K562 (cell line): ENCODE measurements at regions not wholly inside any gene's neighbourhood (a gene's known extent, or its start where the extent isn't known, plus 50 kb on each side); places are given as distances from the start of the nearest gene placed in this dataset.

Experiments
- ATAC-seq: fragments of 200-7000 bp; cut with Tn5 transposase; 3 replicates; pipeline ENCODE4 v1.9.1; 2020; ENCODE audit warnings: moderate library complexity
- BruUV-seq: library from RNA; stranded (reverse); fragments of 400-500 nt; replicated peaks from 2 replicates; lab custom pipeline; 2021; lab: Mats Ljungman, UMichigan
- CTCF ChIA-PET: fragments of 300-600 bp; formaldehyde crosslinking; extraction: SDS; loops from one replicate; lab custom pipeline; 2021; ENCODE audit warnings: low intra/inter-chr PET ratio; lab: Yijun Ruan, JAX
- POLR2A ChIA-PET: fragments of 300-600, 350-650 bp; sonication (Branson Sonifier 250); formaldehyde crosslinking; extraction: SDS; loops from one replicate; lab custom pipeline; 2021; ENCODE audit warnings: antibody characterized with exemption, inconsistent platforms; lab: Yijun Ruan, JAX
- DNase-seq, 4 experiments: peaks; one replicate each; pipeline versions ENCODE4 v3.0.0 to v3.0.0-alpha.2; 2011 to 2018; ENCODE audit warnings: low spot score in 3 of 4, mixed read lengths in 3 of 4; ENCODE audit errors: extremely low read depth in 1 of 4
- FAIRE-seq: peaks from 2 replicates; lab custom pipeline; 2011; peaks lifted over from hg19 to GRCh38; lab: Jason Lieb, UNC
- H2AFZ ChIP-seq: 2 replicates; pipeline ENCODE4 v1.6.0; 2011; ENCODE audit warnings: low read depth, low read length, control low read depth, inconsistent platforms
- H3K27ac ChIP-seq: fragments of 200-600 bp; 3 replicates; pipeline ENCODE4 v1.8.0; 2011; ENCODE audit warnings: low read depth, mild to moderate bottlenecking, control low read depth, inconsistent platforms, low read length, moderate library complexity, mixed read lengths; ENCODE audit errors: extremely low read depth
- H3K27me3 ChIP-seq, 2 experiments: fragments of 300-600 bp in 1 of 2; 2 replicates in 1 of 2; 3 replicates in 1 of 2; pipeline versions ENCODE4 v1.6.0 to v1.8.0; 2011; ENCODE audit warnings: inconsistent platforms in 2 of 2, low read length in 2 of 2, mild to moderate bottlenecking in 1 of 2, mixed read lengths in 1 of 2, moderate library complexity in 1 of 2; ENCODE audit not compliant: control insufficient read depth in 2 of 2, insufficient read depth in 2 of 2
- H3K36me3 ChIP-seq: fragments of 300-600 bp; 3 replicates; pipeline ENCODE4 v1.8.0; 2011; ENCODE audit warnings: mild to moderate bottlenecking, low read length, inconsistent platforms; ENCODE audit not compliant: control insufficient read depth, insufficient read depth
- H3K4me1 ChIP-seq, 2 experiments: fragments of 200-600 bp in 1 of 2; replicated peaks in 1 of 2; 2 replicates in 1 of 2; 3 replicates in 1 of 2; pipeline versions ENCODE4 v1.5.1 to v1.8.0; 2011; ENCODE audit warnings: inconsistent platforms in 2 of 2, low read length in 2 of 2, mild to moderate bottlenecking in 1 of 2, mixed read lengths in 1 of 2, moderate library complexity in 1 of 2; ENCODE audit not compliant: control insufficient read depth in 2 of 2, insufficient read depth in 2 of 2
- H3K4me2 ChIP-seq: 2 replicates; pipeline ENCODE4 v1.6.1; 2011; ENCODE audit warnings: low read length, control low read depth, inconsistent platforms, mixed read lengths; ENCODE audit not compliant: insufficient read depth
- H3K4me3 ChIP-seq: fragments of 200-600 bp; sonication (generic), shearing (Covaris generic); 2 replicates; pipeline ENCODE4 v1.5.1; 2016; ENCODE audit warnings: control low read depth, inconsistent platforms
- H3K79me2 ChIP-seq: fragments of 200-600 bp; 3 replicates; pipeline ENCODE4 v1.8.0; 2011; ENCODE audit warnings: low read length, inconsistent platforms; ENCODE audit not compliant: control insufficient read depth, insufficient read depth
- H3K9ac ChIP-seq, 2 experiments: 2 replicates each; pipeline versions ENCODE4 v1.6.0 to v1.6.1; 2011; ENCODE audit warnings: low read depth in 2 of 2, low read length in 2 of 2, control low read depth in 1 of 2, inconsistent platforms in 1 of 2, mild to moderate bottlenecking in 1 of 2, mixed read lengths in 1 of 2; ENCODE audit not compliant: insufficient read depth in 1 of 2
- H3K9me1 ChIP-seq: one replicate; pipeline ENCODE4 v1.6.0; 2011; ENCODE audit warnings: inconsistent platforms, mild to moderate bottlenecking, low read length, moderate library complexity; ENCODE audit not compliant: control insufficient read depth, insufficient read depth
- H3K9me3 ChIP-seq: replicated peaks from 2 replicates; pipeline ENCODE4 v1.5.1; 2011; ENCODE audit warnings: low read depth, low read length, inconsistent platforms; ENCODE audit not compliant: control insufficient read depth, insufficient read depth
- H4K20me1 ChIP-seq: replicated peaks from 2 replicates; pipeline ENCODE4 v1.6.1; 2011; ENCODE audit warnings: low read length, inconsistent platforms, mixed read lengths; ENCODE audit not compliant: control insufficient read depth, insufficient read depth
- IFI16 ChIP-seq: fragments of 250-450 bp; sonication (Bioruptor Pico); IDR thresholded peaks from 2 replicates; pipeline ENCODE4 v2.1.2; 2022; ENCODE audit warnings: mild to moderate bottlenecking, inconsistent platforms
- NCOA6 ChIP-seq: fragments of 450-650 bp; IDR thresholded peaks from 2 replicates; pipeline ENCODE4 v1.6.1; 2017; ENCODE audit warnings: mild to moderate bottlenecking
- NONO ChIP-seq, 2 experiments: fragments of 200-400 bp in 1 of 2; fragments of 450-650 bp in 1 of 2; formaldehyde crosslinking in 1 of 2; IDR thresholded peaks; 2 replicates each; pipeline ENCODE4 v1.6.1; 2017; ENCODE audit warnings: low read depth in 2 of 2, mild to moderate bottlenecking in 2 of 2, moderate library complexity in 2 of 2, low read length in 1 of 2
- PATZ1 ChIP-seq: fragments of 250-450 bp; sonication (Bioruptor Pico); IDR thresholded peaks from 2 replicates; pipeline ENCODE4 v1.5.0; 2020; ENCODE audit warnings: mild to moderate bottlenecking, borderline replicate concordance
- PBX2 ChIP-seq, 2 experiments: IDR thresholded peaks in 1 of 2; conservative IDR thresholded peaks in 1 of 2; 2 replicates each; pipeline ENCODE4 v1.6.1; 2016; ENCODE audit warnings: low read depth in 2 of 2, mild to moderate bottlenecking in 1 of 2, missing compliant biosample characterization in 1 of 2, missing genetic modification characterization in 1 of 2, moderate library complexity in 1 of 2
- SMAD2 ChIP-seq: fragments of 150-350 bp; IDR thresholded peaks from 2 replicates; pipeline ENCODE4 v1.6.1; 2014; ENCODE audit warnings: low read depth, mild to moderate bottlenecking, low read length
- ZNF184 ChIP-seq: sonication (generic); formaldehyde crosslinking; IDR thresholded peaks from 2 replicates; pipeline ENCODE4 v1.5.0; 2020; ENCODE audit warnings: missing genetic modification reagents
- ZNF354B ChIP-seq: fragments of 250-450 bp; sonication (Bioruptor Pico); IDR thresholded peaks from 2 replicates; pipeline ENCODE4 v1.4.0; 2020
- WGBS: fragments of 100-300 bp; shearing (Covaris generic); methylation state at CpG from one replicate; pipeline ENCODE4 v1.1.6; 2016; ENCODE audit warnings: low coverage, mixed read lengths; ENCODE audit not compliant: insufficient coverage; ENCODE audit errors: missing lambda C conversion rate; 5-methylcytosine and 5-hydroxymethylcytosine counted together
- in situ Hi-C: fragments of 300-500 bp; cut with MboI; formaldehyde crosslinking; loops from 4 replicates; pipeline ENCODE4 v1.15.0; 2018; ENCODE audit warnings: inconsistent platforms, mixed read lengths
- intact Hi-C: fragments of 100-400 bp; cut with micrococcal nuclease; formaldehyde crosslinking; loops from 2 replicates; pipeline ENCODE4 v1.14.2; 2022
- TF ChIP-seq, protein P1 (sequence below): fragments of 250-450 bp; sonication (Bioruptor Pico); IDR thresholded peaks from 2 replicates; pipeline ENCODE4 v1.5.0; 2022; ENCODE audit warnings: mild to moderate bottlenecking
- TF ChIP-seq, protein P2 (sequence below): conservative IDR thresholded peaks from 2 replicates; pipeline ENCODE4 v1.6.1; 2011; ENCODE audit warnings: low read depth, mild to moderate bottlenecking, low read length; ENCODE audit not compliant: control insufficient read depth
- TF ChIP-seq, protein P3 (sequence below), 2 experiments: IDR thresholded peaks; 2 replicates each; pipeline ENCODE4 v1.6.1; 2011; ENCODE audit warnings: borderline replicate concordance in 1 of 2, control low read depth in 1 of 2, low read depth in 1 of 2, low read length in 1 of 2, mild to moderate bottlenecking in 1 of 2, mixed read lengths in 1 of 2, moderate library complexity in 1 of 2; ENCODE audit not compliant: insufficient read depth in 1 of 2, insufficient read length in 1 of 2, poor library complexity in 1 of 2, severe bottlenecking in 1 of 2; ENCODE audit errors: extremely low read depth in 1 of 2

GRCh38 chr1:104855550-104855949 is 1105.9 kb downstream of the AMY1C start (continued):
- TF ChIP-seq NONO (IDR thresholded peaks at IDR 0.05; ENCODE audit: low read depth in 2 of 2, low read length in 1 of 2) (no peak), IFI16 (CRISPR knock-in tag) (no peak), ZNF354B (CRISPR knock-in tag) (no peak)
- TF ChIP-seq, protein P1, sequence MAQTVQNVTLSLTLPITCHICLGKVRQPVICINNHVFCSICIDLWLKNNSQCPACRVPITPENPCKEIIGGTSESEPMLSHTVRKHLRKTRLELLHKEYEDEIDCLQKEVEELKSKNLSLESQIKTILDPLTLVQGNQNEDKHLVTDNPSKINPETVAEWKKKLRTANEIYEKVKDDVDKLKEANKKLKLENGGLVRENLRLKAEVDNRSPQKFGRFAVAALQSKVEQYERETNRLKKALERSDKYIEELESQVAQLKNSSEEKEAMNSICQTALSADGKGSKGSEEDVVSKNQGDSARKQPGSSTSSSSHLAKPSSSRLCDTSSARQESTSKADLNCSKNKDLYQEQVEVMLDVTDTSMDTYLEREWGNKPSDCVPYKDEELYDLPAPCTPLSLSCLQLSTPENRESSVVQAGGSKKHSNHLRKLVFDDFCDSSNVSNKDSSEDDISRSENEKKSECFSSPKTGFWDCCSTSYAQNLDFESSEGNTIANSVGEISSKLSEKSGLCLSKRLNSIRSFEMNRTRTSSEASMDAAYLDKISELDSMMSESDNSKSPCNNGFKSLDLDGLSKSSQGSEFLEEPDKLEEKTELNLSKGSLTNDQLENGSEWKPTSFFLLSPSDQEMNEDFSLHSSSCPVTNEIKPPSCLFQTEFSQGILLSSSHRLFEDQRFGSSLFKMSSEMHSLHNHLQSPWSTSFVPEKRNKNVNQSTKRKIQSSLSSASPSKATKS (CRISPR knock-in tag) = no peak
- TF ChIP-seq, protein P2, sequence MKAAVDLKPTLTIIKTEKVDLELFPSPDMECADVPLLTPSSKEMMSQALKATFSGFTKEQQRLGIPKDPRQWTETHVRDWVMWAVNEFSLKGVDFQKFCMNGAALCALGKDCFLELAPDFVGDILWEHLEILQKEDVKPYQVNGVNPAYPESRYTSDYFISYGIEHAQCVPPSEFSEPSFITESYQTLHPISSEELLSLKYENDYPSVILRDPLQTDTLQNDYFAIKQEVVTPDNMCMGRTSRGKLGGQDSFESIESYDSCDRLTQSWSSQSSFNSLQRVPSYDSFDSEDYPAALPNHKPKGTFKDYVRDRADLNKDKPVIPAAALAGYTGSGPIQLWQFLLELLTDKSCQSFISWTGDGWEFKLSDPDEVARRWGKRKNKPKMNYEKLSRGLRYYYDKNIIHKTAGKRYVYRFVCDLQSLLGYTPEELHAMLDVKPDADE = no peak

DNA sequence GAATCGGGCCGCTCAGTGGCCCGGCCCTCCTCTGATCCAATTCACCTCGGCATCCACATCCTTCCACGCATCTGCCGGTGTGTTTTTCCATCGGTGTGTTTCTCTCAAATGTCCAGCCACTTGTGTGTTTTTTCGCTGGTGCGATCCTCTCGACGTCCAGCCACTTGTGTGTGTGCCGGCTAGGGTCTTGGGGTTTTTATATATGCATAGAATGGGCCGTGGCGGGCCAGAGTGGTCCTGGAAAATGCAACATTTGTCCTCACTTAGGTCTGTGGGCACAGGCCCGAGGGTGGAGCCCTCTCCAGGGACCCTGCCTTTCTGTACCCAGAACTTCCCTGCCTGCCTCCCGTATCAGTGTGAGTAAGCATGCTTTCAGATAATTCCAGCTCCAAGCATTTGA is 1106.4 kb downstream of the AMY1C start:
- H3K27ac ChIP-seq = no peak overlapping the region
- no peak overlapping the region for H3K4me3 ChIP-seq
- no peak overlapping the region for H3K9ac ChIP-seq
- no peak overlapping the region for H2AFZ ChIP-seq
- H3K4me1 ChIP-seq = no peaks in the 10 kb centered on the region
- POLR2A ChIA-PET = no interaction called here
- CTCF ChIA-PET = no interaction called here
- H3K9me1 ChIP-seq = no peaks in the 10 kb centered on the region
- no peaks in the 10 kb centered on the region for H3K9me3 ChIP-seq
- no peaks in the 10 kb centered on the region for H4K20me1 ChIP-seq
- no peaks in the 10 kb centered on the region for H3K79me2 ChIP-seq
- no peaks in the 10 kb centered on the region for H3K36me3 ChIP-seq
- ATAC-seq = no peak
- intact Hi-C loops = no loop called here
- in situ Hi-C loops = no loop called here
- no TSS peak for BruUV-seq
- FAIRE-seq = no peak
- DNase-seq = no peak
- no peak overlapping the region for H3K4me2 ChIP-seq
- 0% methylated on average over 5 of the region's 16 CpGs for WGBS
- H3K27me3 ChIP-seq = no peaks in the 10 kb centered on the region
- no peak for TF ChIP-seq SMAD2
- no peak for TF ChIP-seq NCOA6
- no peak for TF ChIP-seq ZNF184 (CRISPR knock-in tag)
- TF ChIP-seq, protein P3, sequence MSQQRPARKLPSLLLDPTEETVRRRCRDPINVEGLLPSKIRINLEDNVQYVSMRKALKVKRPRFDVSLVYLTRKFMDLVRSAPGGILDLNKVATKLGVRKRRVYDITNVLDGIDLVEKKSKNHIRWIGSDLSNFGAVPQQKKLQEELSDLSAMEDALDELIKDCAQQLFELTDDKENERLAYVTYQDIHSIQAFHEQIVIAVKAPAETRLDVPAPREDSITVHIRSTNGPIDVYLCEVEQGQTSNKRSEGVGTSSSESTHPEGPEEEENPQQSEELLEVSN (IDR thresholded peaks at IDR 0.05; ENCODE audit: borderline replicate concordance in 1 of 2, extremely low read depth in 1 of 2, insufficient read depth in 1 of 2, insufficient read length in 1 of 2, low read depth in 1 of 2, low read length in 1 of 2, poor library complexity in 1 of 2, severe bottlenecking in 1 of 2) = no peak
- no peak for TF ChIP-seq PATZ1
- TF ChIP-seq PBX2 (CRISPR knock-in tag; IDR thresholded peaks at IDR 0.05; ENCODE audit: low read depth) = no peak
- no peak for TF ChIP-seq PBX2 (tag; conservative IDR thresholded peaks at IDR 0.05; ENCODE audit: low read depth)
